NCI-H2196 (cell line): ENCODE measurements at regions not wholly inside any gene's neighbourhood (a gene's known extent, or its start where the extent isn't known, plus 50 kb on each side); places are given as distances from the start of the nearest gene placed in this dataset.
"Not testable (repeated sequence)": the region's sequence is repeated elsewhere in the genome, so short reads cannot be mapped to it uniquely, and the experiment has no call there.

Experiments
- DNase-seq: peaks from one replicate; lab custom pipeline; 2025; ENCODE audit not compliant: unreplicated experiment; lab: John Stamatoyannopoulos, UW

DNA sequence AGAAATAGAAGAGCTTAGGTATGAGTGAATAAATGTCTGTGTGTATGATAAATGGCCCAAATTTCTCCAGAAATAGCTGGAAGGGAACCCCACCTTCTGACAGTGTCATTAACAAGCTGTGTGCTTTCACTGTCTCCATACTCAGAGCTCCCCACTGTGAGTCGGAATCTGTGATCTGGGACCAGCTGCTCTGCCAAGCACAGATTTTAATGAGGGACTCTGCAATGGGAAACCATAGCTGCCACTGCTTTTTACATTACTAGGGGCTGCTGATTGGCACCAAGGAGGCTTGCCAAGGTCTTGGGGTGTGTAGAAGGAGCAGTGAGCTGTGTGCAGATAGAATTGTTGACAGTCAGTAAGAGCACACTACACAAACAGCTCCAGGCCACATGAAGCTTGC is 244.2 kb upstream of the CCDC196 start:
- no peak for DNase-seq

DNA sequence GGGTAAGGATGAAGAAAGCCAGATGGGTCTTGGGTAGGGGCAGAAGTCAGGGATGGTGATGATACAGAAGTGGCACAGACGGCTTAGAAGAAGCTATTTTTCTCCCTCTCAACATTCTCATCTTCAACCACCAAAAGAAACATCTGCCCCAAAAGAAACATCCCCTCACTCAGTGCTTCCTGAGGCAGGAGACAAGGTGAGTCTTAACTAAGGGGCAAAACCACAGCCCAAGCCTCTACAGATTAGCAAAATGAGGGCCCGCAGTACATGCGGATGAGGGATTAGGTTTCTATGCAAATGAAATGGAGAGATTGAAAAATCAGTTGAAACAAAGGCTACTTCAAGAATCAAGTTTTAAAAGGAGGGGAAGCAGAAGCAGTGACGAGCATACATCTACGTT is 241.3 kb upstream of the CCDC196 start:
- no peak for DNase-seq

DNA sequence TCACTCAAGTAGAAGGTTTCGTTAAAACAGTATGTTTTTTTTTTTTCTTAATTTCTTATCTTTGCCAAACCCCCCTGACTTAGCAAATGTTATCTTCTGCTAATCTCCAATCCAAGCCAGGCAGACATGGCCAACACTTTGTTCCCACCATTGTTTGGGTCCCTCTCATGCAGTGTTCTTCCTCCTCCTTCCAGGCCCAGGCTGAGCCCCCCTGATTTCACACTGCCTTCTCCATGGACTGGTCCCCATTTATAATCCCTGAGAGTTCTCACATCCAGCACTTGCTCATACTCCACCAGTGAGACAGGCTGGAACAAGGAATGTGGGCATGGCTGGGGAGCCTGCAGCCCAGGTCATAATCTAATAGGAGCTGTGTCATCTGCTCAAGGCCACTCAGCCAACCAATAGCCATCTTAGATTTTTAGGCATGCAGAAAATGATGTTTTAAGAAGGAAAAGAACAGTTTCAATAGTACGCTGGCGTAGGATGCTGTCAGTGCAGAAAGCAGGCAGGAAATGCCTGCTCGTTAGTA is 238.4 kb upstream of the CCDC196 start:
- DNase-seq: no peak

DNA sequence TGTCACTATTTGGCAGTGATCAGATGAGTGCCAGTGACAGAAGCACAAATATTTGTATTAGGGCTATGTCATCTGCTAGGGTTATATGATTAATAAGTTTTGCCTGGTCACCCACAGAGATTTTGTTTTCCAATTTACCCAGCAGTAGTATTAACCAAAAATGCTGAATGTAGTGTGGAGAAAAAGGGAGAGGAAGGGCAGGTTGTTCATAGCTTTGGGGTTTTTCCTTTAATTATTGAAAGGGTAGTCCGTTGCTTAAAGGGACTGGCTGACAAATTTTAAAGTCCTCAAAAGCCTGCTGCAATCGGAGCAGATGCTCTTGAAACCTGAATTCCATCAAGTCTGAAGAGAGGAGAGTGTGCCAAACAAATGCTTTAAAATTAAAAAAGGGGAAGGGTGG is 237.9 kb upstream of the CCDC196 start:
- DNase-seq: no peak

DNA sequence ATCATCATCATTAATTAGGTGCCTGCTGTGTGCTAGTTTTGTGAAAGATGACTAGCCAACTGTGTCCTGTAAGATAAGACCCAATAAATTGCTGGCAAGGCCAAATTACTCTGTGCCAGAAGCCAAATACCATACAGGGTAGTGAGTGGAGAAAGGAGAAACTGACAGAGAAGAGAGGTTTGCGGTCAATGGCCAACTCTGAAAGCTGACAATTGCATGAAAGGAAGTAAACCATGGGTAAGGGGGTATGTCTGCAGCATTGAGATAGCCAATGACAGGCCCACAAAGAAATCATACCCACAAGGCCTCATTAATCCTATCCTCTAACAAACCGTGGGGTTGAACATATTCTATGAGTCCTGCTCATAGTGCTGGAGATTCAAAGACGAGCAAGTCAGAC is 236.6 kb upstream of the CCDC196 start:
- DNase-seq: no peak

DNA sequence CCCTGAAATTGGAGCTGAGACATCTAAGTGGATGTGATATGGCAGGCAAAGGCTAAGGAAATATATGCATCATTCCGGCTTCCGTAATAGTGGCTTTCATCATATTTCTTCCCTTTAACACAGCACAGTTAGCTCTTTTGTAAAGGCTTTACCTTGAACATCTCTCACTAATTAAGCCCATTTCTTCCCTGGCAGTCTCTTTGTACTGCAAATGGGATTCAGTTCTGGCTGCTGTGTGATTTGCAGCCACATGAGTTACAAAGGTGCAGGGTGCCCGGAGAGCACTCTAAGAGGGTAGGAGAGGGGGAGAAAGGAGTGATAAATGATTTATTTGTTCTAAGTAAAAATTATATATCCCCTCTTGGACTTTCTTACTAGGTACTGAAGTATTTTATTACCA is 232.1 kb upstream of the CCDC196 start:
- no peak for DNase-seq

DNA sequence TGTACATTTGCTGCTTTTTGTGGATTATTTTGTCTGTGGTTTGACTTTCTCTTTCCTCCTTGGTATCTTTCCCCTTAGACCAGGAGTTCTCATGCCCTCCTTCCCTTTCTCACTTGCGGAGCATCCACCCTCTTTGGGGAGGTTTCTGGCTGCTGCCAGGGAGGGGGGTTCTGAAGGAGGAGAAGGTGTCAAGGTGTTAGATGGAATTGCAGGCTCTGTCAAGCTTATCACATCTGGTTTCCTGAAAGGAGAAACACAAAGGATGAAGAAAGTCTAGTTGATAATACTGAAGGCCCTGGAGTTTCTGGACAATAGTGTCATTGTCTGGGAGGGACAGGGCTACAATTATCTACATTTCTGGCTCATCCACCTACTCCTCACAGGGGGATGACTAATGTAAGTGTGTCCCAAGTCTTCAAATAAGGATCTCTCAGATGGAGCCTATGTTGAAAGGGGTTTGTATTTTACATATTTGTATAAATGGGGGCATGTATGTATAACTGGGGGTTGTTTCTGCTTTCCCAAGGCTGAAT is 217.3 kb upstream of the CCDC196 start:
- DNase-seq: no peak

DNA sequence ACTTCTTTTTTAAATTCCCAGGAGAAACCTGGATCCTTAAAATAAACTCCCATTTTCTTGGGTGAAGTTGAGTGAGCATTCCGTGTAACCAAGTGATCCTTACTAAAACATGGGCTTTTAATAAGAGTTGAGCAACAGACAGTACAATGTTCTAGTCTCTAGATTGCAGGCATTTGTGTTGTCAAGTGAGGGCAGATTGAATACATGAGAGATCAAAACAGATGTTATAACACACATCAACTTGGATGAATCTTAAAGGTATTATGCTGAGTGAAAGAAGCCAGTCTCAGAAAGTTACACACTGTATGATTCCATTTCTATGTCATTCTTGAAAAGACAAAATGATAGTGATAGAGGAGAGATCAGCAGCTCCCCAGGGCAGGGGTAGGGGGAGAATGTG is 213.9 kb upstream of the CCDC196 start:
- no peak for DNase-seq

DNA sequence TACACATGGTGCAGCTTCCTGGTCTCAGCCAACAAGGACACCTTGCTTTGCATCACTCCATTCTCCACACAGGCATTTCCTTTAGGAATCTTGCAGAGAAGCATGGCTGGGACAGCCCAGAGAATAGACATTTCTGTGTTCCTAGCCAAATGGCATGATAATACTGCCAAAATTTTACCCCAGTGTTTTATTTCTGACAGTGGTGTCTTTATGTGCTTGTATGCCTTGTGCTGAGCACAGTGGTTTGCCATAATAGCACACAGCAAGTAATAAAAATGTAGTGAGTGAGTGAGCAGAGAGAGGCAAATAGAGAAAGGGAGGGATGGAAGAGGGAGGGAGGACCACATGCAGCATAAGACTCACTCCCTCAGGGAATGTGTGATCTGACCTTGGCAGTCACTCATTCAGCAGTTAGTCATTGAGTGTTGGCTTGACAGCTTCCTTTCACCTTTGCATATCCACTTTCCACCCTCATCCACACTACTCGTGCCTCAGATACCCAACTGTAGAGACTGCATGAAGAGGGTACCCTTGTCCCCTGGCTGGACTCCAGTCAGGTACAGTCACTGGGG is 212.8 kb upstream of the CCDC196 start:
- DNase-seq: no peak

DNA sequence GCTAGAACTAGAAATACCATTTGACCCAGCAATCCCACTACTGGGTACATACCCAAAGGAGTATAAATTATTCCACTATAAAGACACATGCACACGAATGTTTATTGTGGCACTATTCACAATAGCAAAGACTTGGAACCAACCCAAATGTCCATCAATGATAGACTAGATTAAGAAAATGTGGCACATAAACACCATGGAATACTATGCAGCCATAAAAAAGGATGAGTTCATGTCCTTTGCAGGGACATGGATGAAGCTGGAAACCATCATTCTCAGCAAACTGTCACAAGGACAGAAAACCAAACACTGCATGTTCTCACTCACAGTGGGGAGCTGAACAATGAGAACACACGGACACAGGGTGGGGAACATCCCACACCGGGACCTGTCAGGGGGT is 207.8 kb upstream of the CCDC196 start:
- not testable (repeated sequence) for DNase-seq

DNA sequence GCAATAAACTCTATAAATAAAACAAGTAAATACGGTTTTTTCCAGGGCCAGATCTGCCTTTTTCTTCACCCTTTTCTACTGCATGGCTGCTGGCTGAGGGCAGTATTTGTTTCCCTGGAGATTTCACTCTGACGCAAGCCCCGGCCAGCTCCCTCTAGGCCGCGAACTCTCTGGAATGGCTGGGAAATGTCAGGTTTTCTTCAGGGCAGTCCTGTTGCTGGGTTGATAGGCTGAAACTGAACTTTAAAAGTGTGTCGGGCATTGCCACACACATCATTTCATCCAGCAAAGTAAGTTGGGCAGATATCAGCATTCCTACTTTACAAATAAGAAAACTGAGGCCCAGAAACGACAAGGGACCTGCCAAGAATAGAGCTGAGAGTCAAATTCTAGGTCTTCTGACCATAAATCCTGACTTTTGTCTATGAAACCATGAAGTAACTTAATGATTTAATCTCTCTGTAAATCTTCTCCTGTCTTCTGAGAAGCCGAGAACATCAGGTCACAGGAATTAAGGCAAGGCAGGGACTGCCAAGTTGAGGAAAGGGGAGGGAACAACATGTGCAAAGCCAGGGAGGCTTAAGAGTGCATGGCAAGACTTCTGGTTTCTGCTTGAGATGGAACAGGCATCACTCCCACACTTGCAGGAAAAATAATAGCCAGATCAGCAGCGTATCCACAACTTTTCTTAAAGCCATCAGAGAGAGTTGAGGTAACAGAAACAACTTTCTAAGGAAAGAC is 205.0 kb upstream of the CCDC196 start:
- no peak for DNase-seq

DNA sequence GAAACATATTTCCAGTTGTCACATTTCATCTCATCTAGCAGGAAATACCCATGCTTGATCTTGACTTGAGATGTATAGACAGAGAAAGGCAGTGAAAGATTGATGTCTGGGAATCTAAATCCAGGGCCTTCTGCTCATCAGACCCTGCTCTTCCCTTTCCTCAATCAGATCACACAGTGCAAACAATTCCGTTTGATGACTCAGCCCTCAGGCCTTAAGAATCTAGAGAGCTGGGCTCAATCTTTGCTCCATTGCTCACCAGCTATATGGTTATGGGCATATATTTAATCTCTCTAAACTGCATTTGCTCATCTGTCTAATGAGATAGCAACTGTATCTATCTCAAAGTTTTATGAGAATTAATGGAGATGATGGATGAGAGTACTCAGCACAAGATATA is 201.8 kb upstream of the CCDC196 start:
- no peak for DNase-seq

DNA sequence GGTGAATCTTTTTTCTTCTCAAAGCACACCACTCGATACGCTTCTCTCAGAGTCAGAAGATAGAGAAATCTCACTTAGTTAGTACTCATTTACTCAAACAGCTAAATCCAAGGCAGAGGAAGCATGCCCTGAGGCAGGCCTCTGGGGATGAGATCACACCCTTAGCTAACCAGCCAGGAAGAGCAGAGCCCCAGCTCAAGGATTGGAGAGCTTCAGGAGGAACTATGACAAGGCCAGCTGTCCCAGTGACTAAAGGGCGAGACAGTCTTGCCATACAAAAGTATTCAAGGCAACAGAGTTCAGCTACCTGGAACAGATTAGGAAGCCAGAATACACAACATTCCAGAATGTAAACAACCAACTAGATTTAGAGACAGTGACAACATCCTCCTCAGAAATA is 197.7 kb upstream of the CCDC196 start:
- DNase-seq: no peak

DNA sequence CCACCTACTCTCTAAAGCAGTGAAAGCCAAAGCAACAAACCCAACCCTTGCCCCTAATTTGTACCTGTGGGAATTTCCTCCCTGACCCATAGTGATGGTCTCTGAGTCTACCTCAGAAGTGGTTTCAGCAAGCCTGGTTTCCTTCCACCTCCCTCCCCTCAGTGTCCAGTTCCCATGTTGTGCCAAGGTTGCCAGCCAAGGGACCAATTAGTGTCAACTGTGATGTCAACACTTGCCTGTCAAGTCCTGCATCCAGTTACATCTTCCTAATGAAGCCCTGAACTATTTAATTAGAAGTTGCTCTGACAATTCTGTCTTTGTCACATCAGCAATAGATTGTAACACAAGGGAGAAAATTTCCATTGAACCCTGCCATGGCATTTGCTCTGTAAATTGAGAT is 194.4 kb upstream of the CCDC196 start:
- DNase-seq: no peak

DNA sequence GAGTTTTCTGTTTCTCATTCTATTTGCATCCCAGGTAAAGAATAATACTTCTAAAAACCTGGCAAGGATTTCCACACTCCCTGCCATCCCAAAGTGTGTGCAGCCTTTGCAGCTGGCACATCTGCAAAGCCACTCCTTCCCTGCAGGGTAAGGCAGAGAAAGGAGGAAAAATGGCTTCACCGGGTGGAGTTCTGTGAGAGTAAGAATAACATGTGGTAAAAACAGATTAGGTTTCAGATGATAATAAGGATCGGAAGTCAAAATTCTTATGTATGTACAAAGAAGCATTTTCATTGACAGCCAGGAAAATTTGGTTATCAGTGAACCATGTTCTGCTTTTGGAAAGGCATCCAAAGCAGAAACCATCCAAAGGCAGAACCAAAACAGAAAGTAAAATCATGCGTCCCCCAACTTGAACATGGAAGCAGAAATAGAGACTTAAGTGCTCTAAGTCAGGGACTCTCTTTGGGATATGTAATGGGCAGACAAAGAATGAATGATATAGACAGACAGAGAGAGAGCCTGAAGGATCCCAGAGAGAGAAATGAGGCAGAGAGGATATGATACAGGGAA is 192.6 kb upstream of the CCDC196 start:
- no peak for DNase-seq

DNA sequence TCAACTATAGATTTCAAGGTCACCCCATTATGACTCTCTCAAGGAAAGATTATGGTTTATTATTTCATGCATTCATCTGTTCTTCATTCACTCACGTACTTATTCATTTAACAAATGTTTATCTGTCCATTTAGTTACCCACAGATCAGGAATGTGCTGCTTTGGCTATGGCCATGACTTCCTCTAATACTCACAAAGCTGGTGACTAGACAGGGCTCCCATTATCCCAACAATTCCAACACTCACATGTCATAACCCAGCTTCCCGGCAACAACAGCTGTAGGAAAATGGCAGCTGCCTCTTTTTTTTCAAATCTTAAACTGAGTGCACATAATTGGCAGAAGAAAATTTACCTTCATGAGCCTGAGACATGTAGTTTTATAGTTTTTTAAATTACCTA is 190.8 kb upstream of the CCDC196 start:
- no peak for DNase-seq

DNA sequence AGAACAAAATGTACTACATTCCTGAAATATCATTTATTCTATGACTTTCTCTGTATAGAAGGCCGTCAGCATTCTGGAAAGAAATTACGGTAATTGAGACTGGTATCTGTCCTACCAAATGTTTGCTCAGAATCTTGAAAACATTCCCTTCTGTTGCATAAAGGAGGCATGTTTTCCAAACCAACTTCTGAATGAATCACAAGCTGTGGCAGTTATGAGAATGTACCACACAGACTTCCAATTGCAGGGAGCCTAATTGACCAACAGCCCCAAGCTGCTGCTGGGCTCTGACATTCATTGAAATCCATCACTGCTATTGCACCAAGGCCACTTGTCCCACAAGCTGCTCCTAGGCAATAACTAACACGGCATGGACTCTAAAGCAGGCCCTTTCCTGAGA is 185.3 kb upstream of the CCDC196 start:
- DNase-seq: no peak

DNA sequence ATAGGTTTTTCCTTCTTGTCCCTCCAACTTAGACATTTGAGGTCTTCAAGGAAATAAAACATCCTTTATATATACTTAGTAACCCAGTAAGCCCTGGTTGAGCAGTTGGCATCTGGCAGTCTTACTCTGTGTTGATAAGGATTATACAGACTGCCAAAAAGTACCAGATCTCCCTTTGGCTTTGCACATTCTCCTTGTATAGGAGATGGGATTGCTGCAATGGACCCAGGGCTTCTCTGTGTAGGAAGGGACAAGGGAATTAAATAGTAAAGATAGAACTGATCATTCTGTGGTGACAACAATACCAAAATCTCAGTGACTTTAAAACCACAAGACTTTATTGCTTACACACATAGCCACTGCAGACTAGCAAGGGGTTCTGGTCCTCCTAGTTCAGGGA is 180.1 kb upstream of the CCDC196 start:
- DNase-seq: no peak

DNA sequence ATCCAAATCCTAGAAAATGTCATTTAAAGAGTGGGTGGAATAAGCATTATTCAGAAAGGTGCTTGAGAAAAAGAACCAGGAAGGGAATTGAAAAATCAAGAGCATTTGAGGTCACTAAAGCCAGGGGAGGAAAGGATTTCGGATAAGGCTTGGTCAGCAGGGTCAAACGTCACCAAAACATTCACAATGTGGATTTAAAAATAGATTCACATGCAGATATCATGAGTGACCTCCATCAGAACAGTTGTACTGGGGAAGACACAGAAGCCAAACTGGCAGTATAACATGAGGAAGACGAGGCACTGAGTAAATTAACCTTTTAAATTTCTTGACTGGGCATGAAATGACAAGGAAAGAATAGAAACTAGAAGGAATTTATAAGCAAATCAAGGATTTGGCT is 175.1 kb upstream of the CCDC196 start:
- DNase-seq: no peak

DNA sequence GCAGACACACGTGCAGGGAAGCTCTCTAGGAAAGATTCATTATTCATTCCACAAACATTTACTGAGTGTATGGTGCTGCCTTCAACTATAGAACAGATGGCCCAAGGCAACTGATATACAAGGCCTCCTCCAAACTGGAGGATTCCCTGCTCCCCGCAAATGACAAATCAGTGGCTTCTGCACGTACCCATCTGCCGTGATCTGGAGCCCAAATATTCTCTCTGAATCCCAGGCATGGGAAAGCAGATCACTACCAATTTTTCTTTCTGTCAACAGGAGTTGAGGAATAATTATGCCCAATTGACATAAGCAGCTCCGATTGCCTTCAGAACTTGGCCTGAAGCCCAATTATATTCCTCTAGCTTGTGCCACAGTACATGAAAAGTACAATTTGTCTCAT is 174.2 kb upstream of the CCDC196 start:
- DNase-seq: no peak

DNA sequence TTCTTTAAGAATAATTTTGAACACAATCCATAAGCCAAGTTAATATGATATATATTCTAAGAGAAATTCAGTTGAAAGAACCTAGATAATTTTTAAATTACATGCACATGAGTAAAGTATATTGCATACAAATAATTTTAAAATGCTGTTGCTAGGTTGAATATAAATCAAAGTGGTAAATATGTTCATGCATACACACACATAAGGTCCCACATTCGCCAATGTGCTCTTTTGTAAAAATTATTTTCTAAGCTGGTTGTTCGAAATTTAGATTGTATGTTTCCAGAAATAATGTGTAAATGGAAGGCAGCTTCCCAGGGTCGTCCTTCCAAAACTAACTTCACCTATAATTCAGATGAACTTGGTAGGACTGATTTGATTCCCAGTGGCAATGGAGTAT is 173.7 kb upstream of the CCDC196 start:
- no peak for DNase-seq

DNA sequence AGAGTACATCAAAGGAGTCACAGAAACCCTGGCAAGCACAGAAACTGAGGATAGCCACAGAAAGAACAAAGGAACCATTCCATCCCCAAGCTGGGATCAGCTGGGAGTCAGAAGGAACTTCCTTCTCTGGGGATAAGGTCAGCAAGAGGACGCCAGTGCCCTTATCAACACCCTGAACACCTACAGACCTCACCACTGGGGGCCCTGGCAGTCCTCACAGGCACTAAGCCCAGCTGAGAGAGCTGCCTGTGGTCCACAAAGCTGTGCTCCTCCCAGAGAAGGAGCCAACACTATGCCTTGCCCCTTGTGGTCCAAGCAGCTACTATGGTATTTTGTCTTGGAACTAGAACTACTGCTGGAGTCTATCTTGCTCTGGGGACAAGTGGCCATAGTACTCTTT is 171.1 kb upstream of the CCDC196 start:
- DNase-seq: no peak
